ENCODE measurements at regions not wholly inside any gene's neighbourhood (a gene's known extent, or its start where the extent isn't known, plus 50 kb on each side); places are given as distances from the start of the nearest gene placed in this dataset.

DNA sequence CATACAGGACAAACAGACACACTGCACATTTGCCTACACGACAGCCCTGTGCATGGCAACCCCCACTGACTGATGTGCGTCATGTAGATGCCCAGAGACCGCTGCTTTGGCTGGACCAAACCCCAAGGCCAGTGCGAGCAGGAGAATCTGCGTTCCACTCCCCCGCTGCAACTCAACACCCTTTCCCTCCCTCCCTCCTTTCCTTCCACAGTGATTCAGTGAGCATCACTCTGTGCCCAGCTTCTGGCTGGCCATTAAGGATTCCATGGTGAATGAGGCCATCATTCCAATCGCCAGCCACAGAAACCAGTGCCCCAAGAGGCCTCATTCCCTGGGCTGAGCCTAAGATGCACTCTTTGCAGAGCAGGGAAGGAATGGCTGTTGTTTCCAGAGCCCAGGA is 61.6 kb downstream of the GSX1 start:
- no peaks in the 10 kb centered on the region for H3K79me2 ChIP-seq (ENCODE audit: insufficient read depth, low read length)
- H3K4me2 ChIP-seq (ENCODE audit: low read depth, low read length, poor library complexity, severe bottlenecking) = no peak overlapping the region
- no peak overlapping the region for H3K27ac ChIP-seq (ENCODE audit: low read depth, low read length)
- H3K27me3 ChIP-seq (ENCODE audit: low read length) = no peaks in the 10 kb centered on the region
- no peak overlapping the region for H3K9ac ChIP-seq (ENCODE audit: low read length)
- no peak for TF ChIP-seq EZH2phosphoT487 (conservative IDR thresholded peaks at IDR 0.05; ENCODE audit: low read length)
- no peak for TF ChIP-seq CTCF (IDR thresholded peaks at IDR 0.05; ENCODE audit: insufficient read depth, low read length, poor library complexity, severe bottlenecking)
- H3K9me2 ChIP-seq (replicated peaks; ENCODE audit: insufficient read depth, low read length) = no peaks in the 10 kb centered on the region
- H3K4me3 ChIP-seq (ENCODE audit: insufficient read depth, low read length, poor library complexity, severe bottlenecking) = no peak overlapping the region
- no peaks in the 10 kb centered on the region for H3K9me3 ChIP-seq (ENCODE audit: insufficient read depth, low read length)
- no peaks in the 10 kb centered on the region for H3F3A ChIP-seq (ENCODE audit: insufficient read depth)
- H2AFZ ChIP-seq (ENCODE audit: low read depth, low read length, severe bottlenecking) = no peak overlapping the region
- H3K36me3 ChIP-seq (ENCODE audit: low read length) = no peaks in the 10 kb centered on the region
- H4K20me1 ChIP-seq (ENCODE audit: low read depth, low read length) = no peaks in the 10 kb centered on the region

- Histone ChIP-seq H3F3A (ENCODE audit: insufficient read depth) (no peaks in the 10 kb centered on the region), H3K79me2 (ENCODE audit: insufficient read depth, low read length) (no peaks in the 10 kb centered on the region), H3K4me2 (ENCODE audit: low read depth, low read length, poor library complexity, severe bottlenecking) (no peak overlapping the region), H3K9ac (ENCODE audit: low read length) (no peak overlapping the region), H2AFZ (ENCODE audit: low read depth, low read length, severe bottlenecking) (no peak overlapping the region), H3K9me2 (replicated peaks; ENCODE audit: insufficient read depth, low read length) (no peaks in the 10 kb centered on the region), H3K27me3 (ENCODE audit: low read length) (no peaks in the 10 kb centered on the region), H3K36me3 (ENCODE audit: low read length) (no peaks in the 10 kb centered on the region), H3K27ac (ENCODE audit: low read depth, low read length) (no peak overlapping the region), H3K9me3 (ENCODE audit: insufficient read depth, low read length) (no peaks in the 10 kb centered on the region), H3K4me3 (ENCODE audit: insufficient read depth, low read length, poor library complexity, severe bottlenecking) (no peak overlapping the region), H4K20me1 (ENCODE audit: low read depth, low read length) (no peaks in the 10 kb centered on the region)
- TF ChIP-seq CTCF (IDR thresholded peaks at IDR 0.05; ENCODE audit: insufficient read depth, low read length, poor library complexity, severe bottlenecking) = no peak
- TF ChIP-seq EZH2phosphoT487 (conservative IDR thresholded peaks at IDR 0.05; ENCODE audit: low read length) = no peak
Observed at GRCh38 chr13:27854606-27855005, 62.3 kb downstream of the GSX1 start.

- TF ChIP-seq EZH2phosphoT487 (conservative IDR thresholded peaks at IDR 0.05; ENCODE audit: low read length) (no peak), CTCF (IDR thresholded peaks at IDR 0.05; ENCODE audit: insufficient read depth, low read length, poor library complexity, severe bottlenecking) (no peak)
- no peak overlapping the region for H3K27ac ChIP-seq (ENCODE audit: low read depth, low read length)
- no peak overlapping the region for H2AFZ ChIP-seq (ENCODE audit: low read depth, low read length, severe bottlenecking)
- no peaks in the 10 kb centered on the region for H3K36me3 ChIP-seq (ENCODE audit: low read length)
- H3K9ac ChIP-seq (ENCODE audit: low read length) = no peak overlapping the region
- H3F3A ChIP-seq (ENCODE audit: insufficient read depth) = no peaks in the 10 kb centered on the region
- H4K20me1 ChIP-seq (ENCODE audit: low read depth, low read length) = no peaks in the 10 kb centered on the region
- H3K79me2 ChIP-seq (ENCODE audit: insufficient read depth, low read length) = no peaks in the 10 kb centered on the region
- no peaks in the 10 kb centered on the region for H3K9me3 ChIP-seq (ENCODE audit: insufficient read depth, low read length)
- no peaks in the 10 kb centered on the region for H3K9me2 ChIP-seq (replicated peaks; ENCODE audit: insufficient read depth, low read length)
- H3K27me3 ChIP-seq (ENCODE audit: low read length) = no peaks in the 10 kb centered on the region
- no peak overlapping the region for H3K4me3 ChIP-seq (ENCODE audit: insufficient read depth, low read length, poor library complexity, severe bottlenecking)
- no peak overlapping the region for H3K4me2 ChIP-seq (ENCODE audit: low read depth, low read length, poor library complexity, severe bottlenecking)
Observed at GRCh38 chr13:27855381-27855780, 63.1 kb downstream of the GSX1 start.

GRCh38 chr13:27857282-27857681 is 62.5 kb upstream of the PDX1 start:
- Histone ChIP-seq H3K79me2 (ENCODE audit: insufficient read depth, low read length) (no peaks in the 10 kb centered on the region), H3K27me3 (ENCODE audit: low read length) (no peaks in the 10 kb centered on the region), H3K4me3 (ENCODE audit: insufficient read depth, low read length, poor library complexity, severe bottlenecking) (no peak overlapping the region), H2AFZ (ENCODE audit: low read depth, low read length, severe bottlenecking) (no peak overlapping the region), H3K4me2 (ENCODE audit: low read depth, low read length, poor library complexity, severe bottlenecking) (no peak overlapping the region), H3F3A (ENCODE audit: insufficient read depth) (no peaks in the 10 kb centered on the region), H3K27ac (ENCODE audit: low read depth, low read length) (no peak overlapping the region), H3K9me2 (replicated peaks; ENCODE audit: insufficient read depth, low read length) (no peaks in the 10 kb centered on the region), H3K9ac (ENCODE audit: low read length) (no peak overlapping the region), H4K20me1 (ENCODE audit: low read depth, low read length) (no peaks in the 10 kb centered on the region), H3K36me3 (ENCODE audit: low read length) (no peaks in the 10 kb centered on the region), H3K9me3 (ENCODE audit: insufficient read depth, low read length) (no peaks in the 10 kb centered on the region)
- TF ChIP-seq CTCF (IDR thresholded peaks at IDR 0.05; ENCODE audit: insufficient read depth, low read length, poor library complexity, severe bottlenecking) = no peak
